Activated naive CD4-positive, alpha-beta T cell treated with anti-CD3 and anti-CD28 coated beads, Interleukin-2, amount 10 ng/mL, durations not matched to agents 7 days and 5 days (primary cell): ENCODE measurements at regions not wholly inside any gene's neighbourhood (a gene's known extent, or its start where the extent isn't known, plus 50 kb on each side); places are given as distances from the start of the nearest gene placed in this dataset.

ENCODE experiments used
- CTCF ChIA-PET: fragments of 350-600 bp; sonication (Branson Sonifier 250); formaldehyde crosslinking; loops from one replicate; lab custom pipeline; 2021; ENCODE audit warnings: antibody characterized with exemption; lab: Charles Lee
- DNase-seq: peaks from one replicate; pipeline ENCODE4 v3.0.0-alpha.2; 2020
- H3K27ac Mint-ChIP-seq: one replicate; pipeline ENCODE4 v1.8.0; 2021; ENCODE audit warnings: mild to moderate bottlenecking, moderate library complexity, mixed read lengths
- H3K27me3 Mint-ChIP-seq: one replicate; pipeline ENCODE4 v1.8.0; 2021; ENCODE audit warnings: mild to moderate bottlenecking, mixed read lengths
- H3K36me3 Mint-ChIP-seq: one replicate; pipeline ENCODE4 v1.8.0; 2021; ENCODE audit warnings: mixed read lengths
- H3K4me1 Mint-ChIP-seq: one replicate; pipeline ENCODE4 v1.8.0; 2021; ENCODE audit warnings: mixed read lengths
- H3K4me3 Mint-ChIP-seq: one replicate; pipeline ENCODE4 v1.8.0; 2021; ENCODE audit warnings: mild to moderate bottlenecking, moderate library complexity, mixed read lengths
- H3K9me3 Mint-ChIP-seq: one replicate; pipeline ENCODE4 v1.8.0; 2021; ENCODE audit warnings: mixed read lengths

- H3K4me3 Mint-ChIP-seq = no peak overlapping the region
- DNase-seq = no peak
- CTCF ChIA-PET = no interaction called here
- peaks cover 4% of the 10 kb centered on the region for H3K36me3 Mint-ChIP-seq
- peaks cover 18% of the 10 kb centered on the region for H3K27me3 Mint-ChIP-seq
- no peak overlapping the region for H3K27ac Mint-ChIP-seq
- peaks cover 8% of the 10 kb centered on the region for H3K4me1 Mint-ChIP-seq
- no peaks in the 10 kb centered on the region for H3K9me3 Mint-ChIP-seq
These were observed 129.6 kb upstream of the ABCA1 start for GRCh38 chr9:105057551-105057950.

- H3K27ac Mint-ChIP-seq = no peak overlapping the region
- H3K27me3 Mint-ChIP-seq = peaks cover 16% of the 10 kb centered on the region
- peaks cover 2% of the 10 kb centered on the region for H3K4me1 Mint-ChIP-seq
- H3K9me3 Mint-ChIP-seq = no peaks in the 10 kb centered on the region
- H3K4me3 Mint-ChIP-seq = no peak overlapping the region
- no peak for DNase-seq
- CTCF ChIA-PET = no interaction called here
- H3K36me3 Mint-ChIP-seq = no peaks in the 10 kb centered on the region
These were observed 131.3 kb upstream of the ABCA1 start for GRCh38 chr9:105059252-105059651.

GRCh38 chr9:105062222-105062855 is 134.4 kb upstream of the ABCA1 start:
- H3K4me1 Mint-ChIP-seq = peaks cover 2% of the 10 kb centered on the region
- DNase-seq = no peak
- H3K27me3 Mint-ChIP-seq = peaks cover 23% of the 10 kb centered on the region
- no peaks in the 10 kb centered on the region for H3K9me3 Mint-ChIP-seq
- no peaks in the 10 kb centered on the region for H3K36me3 Mint-ChIP-seq
- no peak overlapping the region for H3K27ac Mint-ChIP-seq
- CTCF ChIA-PET = no interaction called here
- H3K4me3 Mint-ChIP-seq = no peak overlapping the region

GRCh38 chr9:105064248-105065097 is 136.5 kb upstream of the ABCA1 start:
- peaks cover 23% of the 10 kb centered on the region for H3K27me3 Mint-ChIP-seq
- DNase-seq = no peak
- CTCF ChIA-PET = no interaction called here
- no peak overlapping the region for H3K27ac Mint-ChIP-seq
- no peaks in the 10 kb centered on the region for H3K9me3 Mint-ChIP-seq
- H3K4me1 Mint-ChIP-seq = peaks cover 2% of the 10 kb centered on the region
- H3K4me3 Mint-ChIP-seq = no peak overlapping the region
- no peaks in the 10 kb centered on the region for H3K36me3 Mint-ChIP-seq

GRCh38 chr9:105065098-105066088 is 137.4 kb upstream of the ABCA1 start:
- H3K27me3 Mint-ChIP-seq = peaks cover 26% of the 10 kb centered on the region
- CTCF ChIA-PET = interaction anchor here (0.6 kb wide), 1 partner anchor 347 kb away, joined by 7 read pairs; no protein-coding TSS in a partner anchor
- no peaks in the 10 kb centered on the region for H3K36me3 Mint-ChIP-seq
- no peak overlapping the region for H3K4me3 Mint-ChIP-seq
- no peaks in the 10 kb centered on the region for H3K9me3 Mint-ChIP-seq
- no peak for DNase-seq
- H3K27ac Mint-ChIP-seq = no peak overlapping the region
- H3K4me1 Mint-ChIP-seq = peaks cover 2% of the 10 kb centered on the region

GRCh38 chr9:105066275-105066865 is 138.4 kb upstream of the ABCA1 start:
- CTCF ChIA-PET = interaction anchor here (0.6 kb wide), 1 partner anchor 346 kb away, joined by 7 read pairs; no protein-coding TSS in a partner anchor
- H3K27ac Mint-ChIP-seq = no peak overlapping the region
- peaks cover 19% of the 10 kb centered on the region for H3K27me3 Mint-ChIP-seq
- H3K4me3 Mint-ChIP-seq = no peak overlapping the region
- peaks cover 2% of the 10 kb centered on the region for H3K4me1 Mint-ChIP-seq
- DNase-seq = no peak
- no peaks in the 10 kb centered on the region for H3K9me3 Mint-ChIP-seq
- H3K36me3 Mint-ChIP-seq = no peaks in the 10 kb centered on the region

- H3K9me3 Mint-ChIP-seq = no peaks in the 10 kb centered on the region
- no peak for DNase-seq
- H3K27me3 Mint-ChIP-seq = peaks cover 14% of the 10 kb centered on the region
- H3K36me3 Mint-ChIP-seq = no peaks in the 10 kb centered on the region
- CTCF ChIA-PET = no interaction called here
- H3K27ac Mint-ChIP-seq = no peak overlapping the region
- H3K4me3 Mint-ChIP-seq = no peak overlapping the region
- peaks cover 2% of the 10 kb centered on the region for H3K4me1 Mint-ChIP-seq
These were observed 140.1 kb upstream of the ABCA1 start for GRCh38 chr9:105067895-105068580.

- Mint-ChIP-seq H3K27me3 (peaks cover 9% of the 10 kb centered on the region), H3K4me1 (no peaks in the 10 kb centered on the region), H3K9me3 (no peaks in the 10 kb centered on the region), H3K4me3 (no peak overlapping the region), H3K27ac (no peak overlapping the region), H3K36me3 (no peaks in the 10 kb centered on the region)
- CTCF ChIA-PET = no interaction called here
- DNase-seq = no peak
These were observed 141.3 kb upstream of the ABCA1 start for GRCh38 chr9:105069285-105069684.

- Mint-ChIP-seq H3K36me3 (no peaks in the 10 kb centered on the region), H3K27ac (no peak overlapping the region), H3K4me1 (no peaks in the 10 kb centered on the region), H3K4me3 (no peak overlapping the region), H3K9me3 (no peaks in the 10 kb centered on the region), H3K27me3 (peaks cover 5% of the 10 kb centered on the region)
- DNase-seq = no peak
- CTCF ChIA-PET = no interaction called here
These were observed 141.7 kb upstream of the ABCA1 start for GRCh38 chr9:105069696-105070095.

GRCh38 chr9:105070176-105070575 is 142.2 kb upstream of the ABCA1 start:
- Mint-ChIP-seq H3K9me3 (no peaks in the 10 kb centered on the region), H3K36me3 (no peaks in the 10 kb centered on the region), H3K4me3 (no peak overlapping the region), H3K27me3 (peaks cover 3% of the 10 kb centered on the region), H3K4me1 (no peaks in the 10 kb centered on the region), H3K27ac (no peak overlapping the region)
- CTCF ChIA-PET = no interaction called here
- no peak for DNase-seq

- CTCF ChIA-PET = no interaction called here
- Mint-ChIP-seq H3K36me3 (no peaks in the 10 kb centered on the region), H3K27ac (no peak overlapping the region), H3K4me3 (no peak overlapping the region), H3K9me3 (no peaks in the 10 kb centered on the region), H3K4me1 (no peaks in the 10 kb centered on the region), H3K27me3 (peaks cover 3% of the 10 kb centered on the region)
- no peak for DNase-seq
These were observed 144.5 kb upstream of the ABCA1 start for GRCh38 chr9:105072476-105072875.

GRCh38 chr9:105073147-105073546 is 145.2 kb upstream of the ABCA1 start:
- no peaks in the 10 kb centered on the region for H3K4me1 Mint-ChIP-seq
- H3K27ac Mint-ChIP-seq = no peak overlapping the region
- peaks cover 3% of the 10 kb centered on the region for H3K27me3 Mint-ChIP-seq
- H3K36me3 Mint-ChIP-seq = no peaks in the 10 kb centered on the region
- no peaks in the 10 kb centered on the region for H3K9me3 Mint-ChIP-seq
- CTCF ChIA-PET = no interaction called here
- DNase-seq = no peak
- no peak overlapping the region for H3K4me3 Mint-ChIP-seq

GRCh38 chr9:105074491-105074890 is 146.5 kb upstream of the ABCA1 start:
- no peaks in the 10 kb centered on the region for H3K9me3 Mint-ChIP-seq
- no peaks in the 10 kb centered on the region for H3K4me1 Mint-ChIP-seq
- H3K27me3 Mint-ChIP-seq = peaks cover 3% of the 10 kb centered on the region
- DNase-seq = no peak
- H3K4me3 Mint-ChIP-seq = no peak overlapping the region
- no peaks in the 10 kb centered on the region for H3K36me3 Mint-ChIP-seq
- no peak overlapping the region for H3K27ac Mint-ChIP-seq
- CTCF ChIA-PET = no interaction called here
